Liver (tissue), 3 donors: ENCODE measurements at regions not wholly inside any gene's neighbourhood (a gene's known extent, or its start where the extent isn't known, plus 50 kb on each side); places are given as distances from the start of the nearest gene placed in this dataset.

Experiments used
- CTCF ChIP-seq: fragments of 150-350 bp; IDR thresholded peaks from 2 replicates; pipeline ENCODE4 v1.5.1; 2017; ENCODE audit warnings: improper control_type of control experiment, low read depth, low read length; ENCODE audit not compliant: missing input control
- FOXA1 ChIP-seq: IDR thresholded peaks from 2 replicates; pipeline ENCODE4 v1.6.1; 2016; ENCODE audit warnings: antibody characterized with exemption
- HNF4G ChIP-seq: IDR thresholded peaks from 2 replicates; pipeline ENCODE4 v1.6.1; 2016; ENCODE audit warnings: antibody characterized with exemption
- JUND ChIP-seq, 2 donors: IDR thresholded peaks; 2 replicates each; pipeline ENCODE4 v1.6.1; 2016; ENCODE audit warnings: antibody characterized with exemption in 2 of 2
- TAF1 ChIP-seq: conservative IDR thresholded peaks from 2 replicates; pipeline ENCODE4 v1.6.1; 2016; ENCODE audit warnings: antibody characterized with exemption, mild to moderate bottlenecking
- YY1 ChIP-seq: IDR thresholded peaks from 2 replicates; pipeline ENCODE4 v1.6.1; 2016; ENCODE audit warnings: antibody characterized with exemption, mild to moderate bottlenecking
- ZBTB33 ChIP-seq: IDR thresholded peaks from 2 replicates; pipeline ENCODE4 v1.6.1; 2016; ENCODE audit warnings: antibody characterized with exemption
- donor health status: healthy.
- donor health status: healthy.

DNA sequence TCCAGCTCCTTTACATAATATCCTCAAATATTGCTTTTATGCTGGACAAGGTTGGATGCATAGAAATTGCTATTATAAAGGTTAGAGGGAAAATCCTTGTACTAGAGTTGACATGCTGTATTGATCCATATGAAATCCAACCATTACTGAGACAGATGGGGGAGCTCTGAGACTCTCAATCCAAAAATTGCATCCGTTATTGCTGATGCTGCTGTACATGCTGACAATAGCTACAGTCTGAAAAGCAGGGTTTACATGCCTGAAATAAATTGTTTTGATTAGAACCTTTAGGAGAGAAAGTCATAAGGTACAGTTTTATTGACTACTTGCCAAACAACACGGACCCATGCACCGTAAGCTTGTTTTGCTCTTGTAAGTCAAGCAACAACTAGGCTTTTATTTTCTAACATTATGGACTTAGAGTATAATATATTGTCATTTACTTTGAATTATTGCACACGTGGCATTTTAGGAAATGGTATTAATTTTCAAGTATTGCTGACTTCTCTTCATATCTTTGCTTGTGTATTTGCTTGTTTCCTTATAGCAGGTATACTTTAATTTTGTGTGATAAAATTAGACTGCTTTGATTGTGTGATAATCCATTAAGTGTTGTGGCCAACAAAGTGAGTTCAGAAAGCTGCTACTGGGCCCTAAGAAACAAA is 1365.2 kb downstream of the STIM2 start:
- TF ChIP-seq CTCF, result no peak
- TF ChIP-seq JUND (IDR thresholded peaks at IDR 0.05), result no peak
- TF ChIP-seq YY1, result no peak
- no peak for TF ChIP-seq TAF1
- no peak for TF ChIP-seq HNF4G
- no peak for TF ChIP-seq ZBTB33
- no peak for TF ChIP-seq FOXA1
